ENCODE measurements at regions not wholly inside any gene's neighbourhood (a gene's known extent, or its start where the extent isn't known, plus 50 kb on each side); places are given as distances from the start of the nearest gene placed in this dataset.

- Histone ChIP-seq H3K27me3 (ENCODE audit: control insufficient read depth in 2 of 2, insufficient read depth in 2 of 2, low read length in 2 of 2) (no peaks in the 10 kb centered on the region; a peak in 1 of 5 replicates), H3K79me2 (ENCODE audit: control insufficient read depth, insufficient read depth, low read length) (no peaks in the 10 kb centered on the region), H3K27ac (ENCODE audit: extremely low read depth, low read depth, low read length) (no peak overlapping the region), H3K9ac (ENCODE audit: insufficient read depth in 1 of 2, low read depth in 2 of 2, low read length in 2 of 2) (no peak overlapping the region), H3K36me3 (ENCODE audit: control insufficient read depth, insufficient read depth, low read length) (no peaks in the 10 kb centered on the region), H3K9me1 (ENCODE audit: control insufficient read depth, insufficient read depth, low read length) (no peaks in the 10 kb centered on the region), H3K9me3 (replicated peaks; ENCODE audit: control insufficient read depth, insufficient read depth, low read depth, low read length) (no peaks in the 10 kb centered on the region), H2AFZ (ENCODE audit: low read depth, low read length) (no peak overlapping the region), H3K4me2 (ENCODE audit: insufficient read depth, low read length) (no peak overlapping the region), H3K4me1 (replicated peaks in 1 of 2; ENCODE audit: control insufficient read depth in 2 of 2, insufficient read depth in 2 of 2, low read length in 2 of 2) (no peaks in the 10 kb centered on the region), H4K20me1 (replicated peaks; ENCODE audit: control insufficient read depth, insufficient read depth, low read length) (no peaks in the 10 kb centered on the region), H3K4me3 (no peak overlapping the region)
- DNase-seq (ENCODE audit: extremely low read depth in 1 of 4, low spot score in 3 of 4) = no peak
- in situ Hi-C loops (cut with MboI) (no loop called here), intact Hi-C loops (cut with micrococcal nuclease) (no loop called here)
- 0% methylated on average over 3 of the region's 3 CpGs for WGBS (ENCODE audit: insufficient coverage, low coverage, missing lambda C conversion rate)
- no peak for FAIRE-seq
- TF ChIP-seq ZNF263 (CRISPR knock-in tag; IDR thresholded peaks at IDR 0.05; ENCODE audit: borderline replicate concordance) (no peak), SMAD1 (IDR thresholded peaks at IDR 0.05; ENCODE audit: low read depth, low read length, partially characterized antibody) (no peak), CAMTA2 (CRISPR knock-in tag; conservative IDR thresholded peaks at IDR 0.05) (no peak), ZNF282 (CRISPR knock-in tag; IDR thresholded peaks at IDR 0.05) (no peak), CXXC5 (CRISPR knock-in tag; IDR thresholded peaks at IDR 0.05) (no peak), PML (IDR thresholded peaks at IDR 0.05; ENCODE audit: low read length) (no peak), CREB1 (IDR thresholded peaks at IDR 0.05) (no peak), CREB1 (CRISPR knock-in tag; IDR thresholded peaks at IDR 0.05) (no peak), MCM7 (IDR thresholded peaks at IDR 0.05) (no peak), MAFG (tag; conservative IDR thresholded peaks at IDR 0.05) (no peak), RREB1 (CRISPR knock-in tag; IDR thresholded peaks at IDR 0.05) (no peak), KAT2B (IDR thresholded peaks at IDR 0.05; ENCODE audit: low read depth, low read length) (no peak), ZNF592 (IDR thresholded peaks at IDR 0.05) (no peak), NFATC3 (IDR thresholded peaks at IDR 0.05) (no peak), BRF1 (IDR thresholded peaks at IDR 0.05; ENCODE audit: borderline replicate concordance, extremely low read depth, insufficient read length) (no peak)
- ChIA-PET POLR2A (no interaction called here), CTCF (ENCODE audit: low intra/inter-chr PET ratio) (no interaction called here)
- BruUV-seq (replicated peaks) = no TSS peak
- no peak for ATAC-seq
Observed at GRCh38 chr11:83364500-83365045, 78.4 kb upstream of the CCDC90B start.
